ENCODE measurements at regions not wholly inside any gene's neighbourhood (a gene's known extent, or its start where the extent isn't known, plus 50 kb on each side); places are given as distances from the start of the nearest gene placed in this dataset.
"Not testable (repeated sequence)": the region's sequence is repeated elsewhere in the genome, so short reads cannot be mapped to it uniquely, and the experiment has no call there.

DNA sequence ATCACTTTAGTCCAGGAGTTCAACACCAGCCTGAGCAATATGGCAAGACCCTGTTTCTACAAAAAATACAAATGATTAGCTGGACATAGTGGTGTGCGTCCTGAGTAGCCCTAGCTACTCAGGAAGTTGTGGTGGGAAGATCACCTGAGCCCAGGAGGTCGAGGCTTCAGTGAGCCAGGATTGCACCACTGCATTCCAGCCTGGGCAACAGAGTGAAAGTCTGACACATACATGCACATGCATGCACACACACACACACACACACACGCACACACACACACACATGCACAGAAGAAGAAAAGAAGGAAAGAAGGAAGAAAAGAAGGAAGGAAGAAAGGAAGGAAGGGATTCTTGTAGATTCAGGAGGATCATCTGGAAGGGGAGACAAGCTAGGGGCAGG, 104.4 kb upstream of the USP25 start:
- Histone ChIP-seq H3K27me3 (no peaks in the 10 kb centered on the region), H3K4me1 (no peaks in the 10 kb centered on the region), H3K27ac (no peak overlapping the region), H3K36me3 (no peaks in the 10 kb centered on the region), H3K9me3 (no peaks in the 10 kb centered on the region), H3K4me3 (no peak overlapping the region)
- no peak for DNase-seq (ENCODE audit: low spot score in 2 of 2)
- intact Hi-C loops (cut with DNase I; ENCODE audit: low total_unique reads), result no loop called here
- TF ChIP-seq CTCF (IDR thresholded peaks at IDR 0.05) (no peak), POLR2A (IDR thresholded peaks at IDR 0.05) (no peak), POLR2AphosphoS5 (IDR thresholded peaks at IDR 0.05) (no peak)

GRCh38 chr21:15626031-15626430, 103.8 kb upstream of the USP25 start:
- Histone ChIP-seq H3K4me3 (no peak overlapping the region), H3K4me1 (no peaks in the 10 kb centered on the region), H3K27ac (no peak overlapping the region), H3K27me3 (no peaks in the 10 kb centered on the region), H3K36me3 (no peaks in the 10 kb centered on the region), H3K9me3 (no peaks in the 10 kb centered on the region)
- intact Hi-C loops (cut with DNase I; ENCODE audit: low total_unique reads), result no loop called here
- TF ChIP-seq CTCF (IDR thresholded peaks at IDR 0.05) (no peak), POLR2A (IDR thresholded peaks at IDR 0.05) (no peak), POLR2AphosphoS5 (IDR thresholded peaks at IDR 0.05) (no peak)
- DNase-seq (ENCODE audit: low spot score in 2 of 2), result no peak

DNA sequence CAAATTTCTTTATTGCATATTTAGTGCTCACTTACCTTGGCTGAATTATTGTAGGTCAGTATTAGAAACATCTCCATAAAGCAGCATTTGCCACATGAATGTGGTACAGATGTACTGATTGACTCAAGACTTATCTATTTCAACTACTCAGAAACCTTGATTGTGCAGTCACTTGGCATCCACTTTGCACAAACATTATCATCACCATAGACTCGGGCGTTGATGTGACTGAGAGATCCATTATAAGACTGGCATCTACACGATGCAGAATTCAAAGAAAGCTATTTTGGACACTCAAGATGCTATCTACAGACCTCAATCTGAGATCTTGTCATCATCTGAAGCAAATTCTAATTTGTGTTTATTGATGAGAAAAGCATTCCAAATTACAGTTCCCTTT, 102.8 kb upstream of the USP25 start:
- intact Hi-C loops (cut with DNase I; ENCODE audit: low total_unique reads), result no loop called here
- Histone ChIP-seq H3K4me3 (no peak overlapping the region), H3K36me3 (no peaks in the 10 kb centered on the region), H3K9me3 (no peaks in the 10 kb centered on the region), H3K4me1 (no peaks in the 10 kb centered on the region), H3K27me3 (no peaks in the 10 kb centered on the region), H3K27ac (no peak overlapping the region)
- TF ChIP-seq POLR2A (IDR thresholded peaks at IDR 0.05), result no peak
- TF ChIP-seq CTCF (IDR thresholded peaks at IDR 0.05), result no peak
- no peak for TF ChIP-seq POLR2AphosphoS5 (IDR thresholded peaks at IDR 0.05)
- DNase-seq (ENCODE audit: low spot score in 2 of 2), result no peak

- Histone ChIP-seq H3K4me1 (no peaks in the 10 kb centered on the region), H3K27me3 (no peaks in the 10 kb centered on the region), H3K36me3 (no peaks in the 10 kb centered on the region), H3K9me3 (no peaks in the 10 kb centered on the region), H3K4me3 (no peak overlapping the region), H3K27ac (no peak overlapping the region)
- intact Hi-C loops (cut with DNase I; ENCODE audit: low total_unique reads), result no loop called here
- no peak for TF ChIP-seq POLR2A (IDR thresholded peaks at IDR 0.05)
- no peak for TF ChIP-seq CTCF (IDR thresholded peaks at IDR 0.05)
- TF ChIP-seq POLR2AphosphoS5 (IDR thresholded peaks at IDR 0.05), result no peak
- no peak for DNase-seq (ENCODE audit: low spot score in 2 of 2)
These were observed 102.0 kb upstream of the USP25 start for GRCh38 chr21:15627823-15628222.

DNA sequence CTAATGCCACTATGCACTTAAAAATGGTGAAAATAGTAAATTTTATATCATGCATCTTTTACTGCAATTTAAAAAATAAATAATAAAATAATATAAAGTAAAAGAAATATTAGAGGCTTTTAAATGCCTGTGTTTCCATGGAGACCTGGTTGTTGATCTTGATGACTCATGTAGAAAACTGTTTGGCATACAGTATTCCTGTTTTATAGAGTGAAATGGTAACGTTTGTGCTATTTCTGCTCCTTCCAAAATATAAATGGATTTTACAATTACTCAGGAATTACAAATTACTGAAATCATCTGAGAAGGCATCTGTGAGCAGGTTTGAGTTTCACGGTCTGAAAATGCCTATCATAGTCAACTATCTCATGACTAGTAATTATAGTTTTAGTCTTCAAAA, 98.4 kb upstream of the USP25 start:
- Histone ChIP-seq H3K4me1 (no peaks in the 10 kb centered on the region), H3K4me3 (no peak overlapping the region), H3K9me3 (no peaks in the 10 kb centered on the region), H3K27ac (no peak overlapping the region), H3K36me3 (no peaks in the 10 kb centered on the region), H3K27me3 (no peaks in the 10 kb centered on the region)
- no peak for DNase-seq (ENCODE audit: low spot score in 2 of 2)
- intact Hi-C loops (cut with DNase I; ENCODE audit: low total_unique reads), result no loop called here
- no peak for TF ChIP-seq POLR2A (IDR thresholded peaks at IDR 0.05)
- TF ChIP-seq CTCF (IDR thresholded peaks at IDR 0.05), result no peak

- H3K4me3 ChIP-seq; H3K4me1 ChIP-seq; DNase-seq (ENCODE audit: low spot score in 2 of 2); H3K9me3 ChIP-seq; intact Hi-C loops (cut with DNase I; ENCODE audit: low total_unique reads); H3K27ac ChIP-seq; H3K36me3 ChIP-seq; H3K27me3 ChIP-seq: not testable (repeated sequence)
These were observed 95.2 kb upstream of the USP25 start for GRCh38 chr21:15634541-15634940.

Measured in breast epithelium (tissue), 4 donors.